ENCODE measurements at regions not wholly inside any gene's neighbourhood (a gene's known extent, or its start where the extent isn't known, plus 50 kb on each side); places are given as distances from the start of the nearest gene placed in this dataset.

- no peaks in the 10 kb centered on the region for H3K36me3 ChIP-seq (ENCODE audit: control insufficient read depth, insufficient read depth, low read length)
- H3K9ac ChIP-seq (ENCODE audit: low read length): no peak overlapping the region
- peaks cover 11% of the 10 kb centered on the region; the same call in 1 of the 2 replicates for H3K4me1 ChIP-seq (ENCODE audit: control insufficient read depth, insufficient read depth, low read length)
- H3K27ac ChIP-seq (ENCODE audit: low read depth, low read length): no peak overlapping the region
- no peaks in the 10 kb centered on the region for H3K9me3 ChIP-seq (ENCODE audit: control insufficient read depth, insufficient read depth, low read depth, low read length)
- H3K4me3 ChIP-seq (ENCODE audit: low read depth, low read length): no peak overlapping the region
- H3K27me3 ChIP-seq (ENCODE audit: control insufficient read depth, insufficient read depth, low read length): no peaks in the 10 kb centered on the region
These were observed 114.3 kb upstream of the ZNF438 start for GRCh38 chr10:31145986-31146385.

GRCh38 chr10:31146491-31147209, 115.0 kb upstream of the ZNF438 start:
- Histone ChIP-seq H3K27ac (ENCODE audit: low read depth, low read length) (no peak overlapping the region), H3K9me3 (ENCODE audit: control insufficient read depth, insufficient read depth, low read depth, low read length) (no peaks in the 10 kb centered on the region), H3K9ac (ENCODE audit: low read length) (no peak overlapping the region), H3K4me1 (ENCODE audit: control insufficient read depth, insufficient read depth, low read length) (peaks cover 11% of the 10 kb centered on the region; the same call in 1 of the 2 replicates), H3K36me3 (ENCODE audit: control insufficient read depth, insufficient read depth, low read length) (no peaks in the 10 kb centered on the region), H3K4me3 (ENCODE audit: low read depth, low read length) (no peak overlapping the region), H3K27me3 (ENCODE audit: control insufficient read depth, insufficient read depth, low read length) (no peaks in the 10 kb centered on the region)

- Histone ChIP-seq H3K9me3 (ENCODE audit: control insufficient read depth, insufficient read depth, low read depth, low read length) (no peaks in the 10 kb centered on the region), H3K9ac (ENCODE audit: low read length) (no peak overlapping the region), H3K4me1 (ENCODE audit: control insufficient read depth, insufficient read depth, low read length) (peaks cover 11% of the 10 kb centered on the region; the same call in 1 of the 2 replicates), H3K27me3 (ENCODE audit: control insufficient read depth, insufficient read depth, low read length) (no peaks in the 10 kb centered on the region), H3K4me3 (ENCODE audit: low read depth, low read length) (no peak overlapping the region), H3K27ac (ENCODE audit: low read depth, low read length) (no peak overlapping the region), H3K36me3 (ENCODE audit: control insufficient read depth, insufficient read depth, low read length) (no peaks in the 10 kb centered on the region)
These were observed 115.5 kb upstream of the ZNF438 start for GRCh38 chr10:31147210-31147608.

GRCh38 chr10:31148951-31149350, 117.3 kb upstream of the ZNF438 start:
- no peaks in the 10 kb centered on the region for H3K27me3 ChIP-seq (ENCODE audit: control insufficient read depth, insufficient read depth, low read length)
- no peaks in the 10 kb centered on the region for H3K9me3 ChIP-seq (ENCODE audit: control insufficient read depth, insufficient read depth, low read depth, low read length)
- no peaks in the 10 kb centered on the region for H3K36me3 ChIP-seq (ENCODE audit: control insufficient read depth, insufficient read depth, low read length)
- peaks cover 11% of the 10 kb centered on the region; the same call in 1 of the 2 replicates for H3K4me1 ChIP-seq (ENCODE audit: control insufficient read depth, insufficient read depth, low read length)
- no peak overlapping the region for H3K27ac ChIP-seq (ENCODE audit: low read depth, low read length)
- no peak overlapping the region for H3K4me3 ChIP-seq (ENCODE audit: low read depth, low read length)
- H3K9ac ChIP-seq (ENCODE audit: low read length): no peak overlapping the region

GRCh38 chr10:31149835-31150512, 118.3 kb upstream of the ZNF438 start:
- H3K9ac ChIP-seq (ENCODE audit: low read length): no peak overlapping the region
- H3K9me3 ChIP-seq (ENCODE audit: control insufficient read depth, insufficient read depth, low read depth, low read length): no peaks in the 10 kb centered on the region
- no peak overlapping the region for H3K4me3 ChIP-seq (ENCODE audit: low read depth, low read length)
- no peaks in the 10 kb centered on the region for H3K27me3 ChIP-seq (ENCODE audit: control insufficient read depth, insufficient read depth, low read length)
- peaks cover 11% of the 10 kb centered on the region; the same call in 1 of the 2 replicates for H3K4me1 ChIP-seq (ENCODE audit: control insufficient read depth, insufficient read depth, low read length)
- no peaks in the 10 kb centered on the region for H3K36me3 ChIP-seq (ENCODE audit: control insufficient read depth, insufficient read depth, low read length)
- H3K27ac ChIP-seq (ENCODE audit: low read depth, low read length): no peak overlapping the region

- H3K27ac ChIP-seq (ENCODE audit: low read depth, low read length): no peak overlapping the region
- H3K4me3 ChIP-seq (ENCODE audit: low read depth, low read length): no peak overlapping the region
- H3K27me3 ChIP-seq (ENCODE audit: control insufficient read depth, insufficient read depth, low read length): no peaks in the 10 kb centered on the region
- no peak overlapping the region for H3K9ac ChIP-seq (ENCODE audit: low read length)
- H3K9me3 ChIP-seq (ENCODE audit: control insufficient read depth, insufficient read depth, low read depth, low read length): no peaks in the 10 kb centered on the region
- H3K36me3 ChIP-seq (ENCODE audit: control insufficient read depth, insufficient read depth, low read length): no peaks in the 10 kb centered on the region
- peaks cover 9% of the 10 kb centered on the region; the same call in 1 of the 2 replicates for H3K4me1 ChIP-seq (ENCODE audit: control insufficient read depth, insufficient read depth, low read length)
These were observed 119.6 kb upstream of the ZNF438 start for GRCh38 chr10:31151301-31151700.

- no peaks in the 10 kb centered on the region for H3K9me3 ChIP-seq (ENCODE audit: control insufficient read depth, insufficient read depth, low read depth, low read length)
- H3K4me3 ChIP-seq (ENCODE audit: low read depth, low read length): no peak overlapping the region
- no peak overlapping the region for H3K9ac ChIP-seq (ENCODE audit: low read length)
- H3K27ac ChIP-seq (ENCODE audit: low read depth, low read length): no peak overlapping the region
- H3K4me1 ChIP-seq (ENCODE audit: control insufficient read depth, insufficient read depth, low read length): peaks cover 3% of the 10 kb centered on the region
- no peaks in the 10 kb centered on the region for H3K36me3 ChIP-seq (ENCODE audit: control insufficient read depth, insufficient read depth, low read length)
- no peaks in the 10 kb centered on the region for H3K27me3 ChIP-seq (ENCODE audit: control insufficient read depth, insufficient read depth, low read length)
These were observed 120.9 kb upstream of the ZNF438 start for GRCh38 chr10:31152421-31153135.

GRCh38 chr10:31153161-31153560, 121.5 kb upstream of the ZNF438 start:
- no peaks in the 10 kb centered on the region for H3K36me3 ChIP-seq (ENCODE audit: control insufficient read depth, insufficient read depth, low read length)
- H3K27ac ChIP-seq (ENCODE audit: low read depth, low read length): no peak overlapping the region
- peaks cover 4% of the 10 kb centered on the region for H3K4me1 ChIP-seq (ENCODE audit: control insufficient read depth, insufficient read depth, low read length)
- H3K9me3 ChIP-seq (ENCODE audit: control insufficient read depth, insufficient read depth, low read depth, low read length): no peaks in the 10 kb centered on the region
- no peak overlapping the region for H3K9ac ChIP-seq (ENCODE audit: low read length)
- no peaks in the 10 kb centered on the region for H3K27me3 ChIP-seq (ENCODE audit: control insufficient read depth, insufficient read depth, low read length)
- no peak overlapping the region for H3K4me3 ChIP-seq (ENCODE audit: low read depth, low read length)

- Histone ChIP-seq H3K27ac (ENCODE audit: low read depth, low read length) (no peak overlapping the region), H3K27me3 (ENCODE audit: control insufficient read depth, insufficient read depth, low read length) (no peaks in the 10 kb centered on the region), H3K4me1 (ENCODE audit: control insufficient read depth, insufficient read depth, low read length) (peaks cover 4% of the 10 kb centered on the region), H3K9ac (ENCODE audit: low read length) (no peak overlapping the region), H3K4me3 (ENCODE audit: low read depth, low read length) (no peak overlapping the region), H3K9me3 (ENCODE audit: control insufficient read depth, insufficient read depth, low read depth, low read length) (no peaks in the 10 kb centered on the region), H3K36me3 (ENCODE audit: control insufficient read depth, insufficient read depth, low read length) (no peaks in the 10 kb centered on the region)
These were observed 122.0 kb upstream of the ZNF438 start for GRCh38 chr10:31153692-31154091.

GRCh38 chr10:31154996-31155395, 123.3 kb upstream of the ZNF438 start:
- Histone ChIP-seq H3K27me3 (ENCODE audit: control insufficient read depth, insufficient read depth, low read length) (no peaks in the 10 kb centered on the region), H3K9me3 (ENCODE audit: control insufficient read depth, insufficient read depth, low read depth, low read length) (no peaks in the 10 kb centered on the region), H3K4me3 (ENCODE audit: low read depth, low read length) (no peak overlapping the region), H3K27ac (ENCODE audit: low read depth, low read length) (no peak overlapping the region), H3K4me1 (ENCODE audit: control insufficient read depth, insufficient read depth, low read length) (peaks cover 4% of the 10 kb centered on the region), H3K9ac (ENCODE audit: low read length) (no peak overlapping the region), H3K36me3 (ENCODE audit: control insufficient read depth, insufficient read depth, low read length) (no peaks in the 10 kb centered on the region)
